Endodermal cell (in vitro differentiated cells): ENCODE measurements at regions not wholly inside any gene's neighbourhood (a gene's known extent, or its start where the extent isn't known, plus 50 kb on each side); places are given as distances from the start of the nearest gene placed in this dataset.

Source experiments
- DNase-seq: peaks from one replicate; pipeline ENCODE4 v3.0.0-alpha.2; 2017
- H3K27ac ChIP-seq: 2 replicates; pipeline ENCODE4 v1.5.1; 2013; ENCODE audit warnings: mild to moderate bottlenecking, low read depth, low read length, moderate library complexity
- H3K27me3 ChIP-seq: 2 replicates; pipeline ENCODE4 v1.6.1; 2013; ENCODE audit warnings: mild to moderate bottlenecking, low read length, moderate library complexity; ENCODE audit not compliant: insufficient read depth, control insufficient read depth, poor library complexity, severe bottlenecking
- H3K36me3 ChIP-seq: 2 replicates; pipeline ENCODE4 v1.7.0; 2013; ENCODE audit warnings: mild to moderate bottlenecking, low read length, moderate library complexity; ENCODE audit not compliant: control insufficient read depth, insufficient read depth
- H3K4me1 ChIP-seq: one replicate; pipeline ENCODE4 v1.7.0; 2013; ENCODE audit warnings: low read length; ENCODE audit not compliant: control insufficient read depth, insufficient read depth
- H3K4me3 ChIP-seq: 2 replicates; pipeline ENCODE4 v1.5.1; 2013; ENCODE audit warnings: mild to moderate bottlenecking, low read length, moderate library complexity
- H3K9ac ChIP-seq: 2 replicates; pipeline ENCODE4 v1.6.1; 2013; ENCODE audit warnings: mild to moderate bottlenecking, low read length, moderate library complexity; ENCODE audit not compliant: poor library complexity, severe bottlenecking; ENCODE audit errors: extremely low read depth
- H3K9me3 ChIP-seq: 2 replicates; pipeline ENCODE4 v1.6.1; 2013; ENCODE audit warnings: mild to moderate bottlenecking, low read length, moderate library complexity; ENCODE audit not compliant: control insufficient read depth
- H3K27ac Mint-ChIP-seq: 2 replicates; pipeline ENCODE4 v1.8.0; 2020; ENCODE audit warnings: mixed read lengths
- H3K27me3 Mint-ChIP-seq: 2 replicates; pipeline ENCODE4 v1.8.0; 2021; ENCODE audit warnings: mild to moderate bottlenecking, mixed read lengths; ENCODE audit not compliant: insufficient read depth
- H3K36me3 Mint-ChIP-seq: 2 replicates; pipeline ENCODE4 v1.8.0; 2020; ENCODE audit warnings: low read depth, mixed read lengths
- H3K4me1 Mint-ChIP-seq: 2 replicates; pipeline ENCODE4 v1.8.0; 2020; ENCODE audit warnings: mixed read lengths
- H3K4me3 Mint-ChIP-seq: 2 replicates; pipeline ENCODE4 v1.8.0; 2020; ENCODE audit warnings: mild to moderate bottlenecking, moderate library complexity, mixed read lengths
- H3K9me3 Mint-ChIP-seq: 2 replicates; pipeline ENCODE4 v1.8.0; 2020; ENCODE audit warnings: mild to moderate bottlenecking, mixed read lengths
- WGBS, 2 experiments: methylation state at CpG; one replicate each; pipeline versions ENCODE4 v1.1.5 to v1.1.7; 2013; ENCODE audit warnings: missing lambda C conversion rate in 2 of 2, mixed read lengths in 1 of 2; ENCODE audit not compliant: insufficient coverage in 1 of 2, insufficient read length in 1 of 2; 5-methylcytosine and 5-hydroxymethylcytosine counted together
- TF ChIP-seq, protein P1 (sequence below): fragments of 200-600 bp; sonication (generic); conservative IDR thresholded peaks from 2 replicates; pipeline ENCODE4 v1.5.0; 2021; ENCODE audit warnings: antibody characterized with exemption, mild to moderate bottlenecking

DNA sequence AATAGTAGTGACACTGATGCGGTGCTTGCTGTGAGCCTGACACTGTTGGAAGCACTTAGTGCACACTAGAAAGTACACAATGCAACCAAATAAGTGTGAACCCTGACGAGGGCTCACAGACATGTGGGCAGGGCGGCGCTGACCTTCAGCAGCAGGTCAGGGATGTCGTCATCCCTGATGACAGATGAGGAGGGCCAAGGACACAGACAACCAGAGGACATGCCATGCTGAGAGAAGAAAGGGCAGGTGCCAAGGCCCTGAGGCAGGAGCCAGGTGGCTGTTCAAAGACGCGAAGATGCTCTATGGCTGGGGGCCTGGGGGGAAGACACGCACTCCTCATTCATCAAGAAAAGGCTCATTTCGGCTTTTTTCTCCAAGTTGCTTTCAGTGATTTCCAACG, 176.4 kb upstream of the CST7 start:
- Histone ChIP-seq H3K36me3 (no peaks in the 10 kb centered on the region), H3K9ac (no peak overlapping the region), H3K9me3 (peaks cover 9% of the 10 kb centered on the region), H3K4me3 (no peak overlapping the region), H3K4me1 (no peaks in the 10 kb centered on the region), H3K27ac (no peak overlapping the region), H3K27me3 (no peaks in the 10 kb centered on the region)
- 93% methylated on average over 9 to 10 of the region's 10 CpGs for WGBS, 2 experiments
- Mint-ChIP-seq H3K36me3 (no peaks in the 10 kb centered on the region), H3K27me3 (peaks cover 19% of the 10 kb centered on the region), H3K27ac (no peak overlapping the region), H3K4me3 (no peak overlapping the region), H3K9me3 (peaks cover 5% of the 10 kb centered on the region), H3K4me1 (peaks cover 9% of the 10 kb centered on the region)
- TF ChIP-seq, protein P1, sequence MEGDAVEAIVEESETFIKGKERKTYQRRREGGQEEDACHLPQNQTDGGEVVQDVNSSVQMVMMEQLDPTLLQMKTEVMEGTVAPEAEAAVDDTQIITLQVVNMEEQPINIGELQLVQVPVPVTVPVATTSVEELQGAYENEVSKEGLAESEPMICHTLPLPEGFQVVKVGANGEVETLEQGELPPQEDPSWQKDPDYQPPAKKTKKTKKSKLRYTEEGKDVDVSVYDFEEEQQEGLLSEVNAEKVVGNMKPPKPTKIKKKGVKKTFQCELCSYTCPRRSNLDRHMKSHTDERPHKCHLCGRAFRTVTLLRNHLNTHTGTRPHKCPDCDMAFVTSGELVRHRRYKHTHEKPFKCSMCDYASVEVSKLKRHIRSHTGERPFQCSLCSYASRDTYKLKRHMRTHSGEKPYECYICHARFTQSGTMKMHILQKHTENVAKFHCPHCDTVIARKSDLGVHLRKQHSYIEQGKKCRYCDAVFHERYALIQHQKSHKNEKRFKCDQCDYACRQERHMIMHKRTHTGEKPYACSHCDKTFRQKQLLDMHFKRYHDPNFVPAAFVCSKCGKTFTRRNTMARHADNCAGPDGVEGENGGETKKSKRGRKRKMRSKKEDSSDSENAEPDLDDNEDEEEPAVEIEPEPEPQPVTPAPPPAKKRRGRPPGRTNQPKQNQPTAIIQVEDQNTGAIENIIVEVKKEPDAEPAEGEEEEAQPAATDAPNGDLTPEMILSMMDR = no peak
- peak; percentile 11 for DNase-seq

DNA sequence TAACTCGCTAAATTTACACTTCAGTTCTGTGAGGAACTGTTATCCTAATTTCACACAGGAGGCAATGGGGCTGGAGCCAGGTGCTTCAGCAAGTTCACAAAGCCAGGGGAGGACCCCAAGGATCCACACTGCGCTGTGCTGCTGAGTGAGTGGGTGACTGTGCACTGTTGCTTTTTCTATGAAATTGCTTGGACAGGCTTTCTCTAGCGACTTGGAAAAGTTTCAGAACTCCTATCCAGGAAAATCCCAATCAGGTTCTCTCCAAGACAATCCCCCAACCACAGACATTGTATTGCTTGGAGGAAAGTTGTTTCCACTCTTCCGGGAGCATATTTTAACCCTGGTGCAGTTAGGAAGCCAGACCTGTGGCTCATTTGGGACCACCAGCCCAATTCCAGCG, 175.9 kb upstream of the CST7 start:
- Histone ChIP-seq H3K36me3 (no peaks in the 10 kb centered on the region), H3K9ac (no peak overlapping the region), H3K4me1 (no peaks in the 10 kb centered on the region), H3K27me3 (no peaks in the 10 kb centered on the region), H3K27ac (no peak overlapping the region), H3K4me3 (no peak overlapping the region), H3K9me3 (peaks cover 9% of the 10 kb centered on the region)
- DNase-seq = peak; percentile 7
- WGBS, 2 experiments = 94 to 100% methylated on average over 4 to 5 of the region's 5 CpGs
- no peak overlapping the region for H3K27ac Mint-ChIP-seq
- TF ChIP-seq, protein P1 = no peak
- H3K9me3 Mint-ChIP-seq = peaks cover 5% of the 10 kb centered on the region
- peaks cover 4% of the 10 kb centered on the region for H3K4me1 Mint-ChIP-seq
- no peak overlapping the region for H3K4me3 Mint-ChIP-seq
- no peaks in the 10 kb centered on the region for H3K36me3 Mint-ChIP-seq
- peaks cover 24% of the 10 kb centered on the region for H3K27me3 Mint-ChIP-seq

DNA sequence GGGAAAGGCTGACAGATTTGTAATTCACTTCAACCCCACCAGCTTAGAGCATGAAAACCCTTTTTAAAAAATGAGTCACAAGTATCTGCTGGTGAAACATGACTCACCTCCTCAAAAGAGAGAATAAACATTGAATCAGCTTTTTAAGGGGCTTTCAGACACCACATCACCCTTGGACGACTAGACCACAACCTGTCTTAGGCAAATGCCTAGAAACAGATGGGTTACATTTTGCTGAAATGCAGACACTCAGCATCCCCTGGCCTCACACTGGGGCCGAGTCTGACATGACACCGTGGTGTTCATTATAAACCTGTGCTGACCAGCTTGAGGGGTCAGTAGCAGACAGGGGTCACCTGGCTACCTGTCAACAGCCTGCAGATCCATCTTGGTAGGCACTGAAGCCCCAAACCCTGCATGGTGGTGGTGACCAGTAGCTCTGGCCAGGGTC, 175.3 kb upstream of the CST7 start:
- H3K27ac ChIP-seq = no peak overlapping the region
- H3K36me3 Mint-ChIP-seq = no peaks in the 10 kb centered on the region

More for the DNA sequence above, 175.3 kb upstream of the CST7 start:
- no peaks in the 10 kb centered on the region for H3K4me1 ChIP-seq
- TF ChIP-seq, protein P1 = no peak
- H3K27ac Mint-ChIP-seq = no peak overlapping the region
- WGBS, 2 experiments = 81 to 87% methylated on average over 3 of the region's 3 CpGs
- peak; percentile 29 for DNase-seq
- no peaks in the 10 kb centered on the region for H3K36me3 ChIP-seq
- peaks cover 5% of the 10 kb centered on the region for H3K9me3 Mint-ChIP-seq
- no peak overlapping the region for H3K4me3 ChIP-seq
- no peaks in the 10 kb centered on the region for H3K4me1 Mint-ChIP-seq
- no peak overlapping the region for H3K4me3 Mint-ChIP-seq
- no peaks in the 10 kb centered on the region for H3K27me3 ChIP-seq
- no peak overlapping the region for H3K9ac ChIP-seq
- H3K27me3 Mint-ChIP-seq = peaks cover 24% of the 10 kb centered on the region
- H3K9me3 ChIP-seq = peaks cover 9% of the 10 kb centered on the region
